Tibial nerve (tissue), 4 donors: ENCODE measurements at regions not wholly inside any gene's neighbourhood (a gene's known extent, or its start where the extent isn't known, plus 50 kb on each side); places are given as distances from the start of the nearest gene placed in this dataset.

Experiments used
- EP300 ChIP-seq, 2 donors: sonication (generic); formaldehyde crosslinking; IDR thresholded peaks; one replicate each; pipeline ENCODE4 v1.6.1; 2017; ENCODE audit warnings: antibody characterized with exemption in 2 of 2, mild to moderate bottlenecking in 1 of 2
- TF ChIP-seq, protein P1 (sequence below), 5 experiments: fragments of 200-600 bp in 3 of 5; fragments of 450-650 bp in 2 of 5; sonication (generic) in 3 of 5; IDR thresholded peaks; one replicate each; pipeline ENCODE4 v1.5.1; 2016 to 2019; ENCODE audit warnings: antibody characterized with exemption in 5 of 5, mild to moderate bottlenecking in 3 of 5, moderate library complexity in 2 of 5

GRCh38 chr17:72511874-72512273 lies 391.1 kb downstream of the SOX9 start:
- TF ChIP-seq, protein P1, sequence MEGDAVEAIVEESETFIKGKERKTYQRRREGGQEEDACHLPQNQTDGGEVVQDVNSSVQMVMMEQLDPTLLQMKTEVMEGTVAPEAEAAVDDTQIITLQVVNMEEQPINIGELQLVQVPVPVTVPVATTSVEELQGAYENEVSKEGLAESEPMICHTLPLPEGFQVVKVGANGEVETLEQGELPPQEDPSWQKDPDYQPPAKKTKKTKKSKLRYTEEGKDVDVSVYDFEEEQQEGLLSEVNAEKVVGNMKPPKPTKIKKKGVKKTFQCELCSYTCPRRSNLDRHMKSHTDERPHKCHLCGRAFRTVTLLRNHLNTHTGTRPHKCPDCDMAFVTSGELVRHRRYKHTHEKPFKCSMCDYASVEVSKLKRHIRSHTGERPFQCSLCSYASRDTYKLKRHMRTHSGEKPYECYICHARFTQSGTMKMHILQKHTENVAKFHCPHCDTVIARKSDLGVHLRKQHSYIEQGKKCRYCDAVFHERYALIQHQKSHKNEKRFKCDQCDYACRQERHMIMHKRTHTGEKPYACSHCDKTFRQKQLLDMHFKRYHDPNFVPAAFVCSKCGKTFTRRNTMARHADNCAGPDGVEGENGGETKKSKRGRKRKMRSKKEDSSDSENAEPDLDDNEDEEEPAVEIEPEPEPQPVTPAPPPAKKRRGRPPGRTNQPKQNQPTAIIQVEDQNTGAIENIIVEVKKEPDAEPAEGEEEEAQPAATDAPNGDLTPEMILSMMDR (IDR thresholded peaks at IDR 0.05), result no peak
- TF ChIP-seq EP300 (IDR thresholded peaks at IDR 0.05), result no peak
